GM12892 (cell line): ENCODE measurements at regions not wholly inside any gene's neighbourhood (a gene's known extent, or its start where the extent isn't known, plus 50 kb on each side); places are given as distances from the start of the nearest gene placed in this dataset.
"Not testable (repeated sequence)": the region's sequence is repeated elsewhere in the genome, so short reads cannot be mapped to it uniquely, and the experiment has no call there.

Experiments used
- POLR2A ChIP-seq: IDR thresholded peaks from 2 replicates; pipeline ENCODE4 v1.6.1; 2011; ENCODE audit warnings: low read depth, low read length, control low read depth
- TAF1 ChIP-seq: IDR thresholded peaks from 2 replicates; pipeline ENCODE4 v1.6.1; 2011; ENCODE audit warnings: low read depth, mild to moderate bottlenecking, control low read depth, low read length, borderline replicate concordance

- TF ChIP-seq POLR2A, TAF1: not testable (repeated sequence)
These were observed 69.3 kb upstream of the ZNF678 start for GRCh38 chr1:227493863-227494551.
